ENCODE measurements at regions not wholly inside any gene's neighbourhood (a gene's known extent, or its start where the extent isn't known, plus 50 kb on each side); places are given as distances from the start of the nearest gene placed in this dataset.

DNA sequence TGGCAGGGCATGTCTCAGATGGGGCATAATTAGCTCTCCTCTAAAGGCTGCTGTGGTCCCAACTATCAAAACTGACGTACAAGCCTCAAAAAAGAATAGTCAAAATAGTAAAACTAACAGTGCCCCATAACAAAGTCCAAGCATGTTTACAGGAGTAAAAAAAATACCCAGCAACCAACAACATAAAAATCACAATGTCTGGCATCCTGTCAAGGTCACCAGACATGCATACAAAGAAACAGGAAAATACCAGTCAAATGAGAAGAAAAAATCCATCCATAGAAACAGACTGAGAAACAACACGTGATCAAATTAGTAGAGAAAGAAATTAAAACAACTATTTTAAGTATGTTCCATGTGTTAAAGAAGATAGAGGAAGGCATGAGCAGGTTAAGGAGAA is 131.2 kb upstream of the C14orf180 start:
- TF ChIP-seq, protein P1, sequence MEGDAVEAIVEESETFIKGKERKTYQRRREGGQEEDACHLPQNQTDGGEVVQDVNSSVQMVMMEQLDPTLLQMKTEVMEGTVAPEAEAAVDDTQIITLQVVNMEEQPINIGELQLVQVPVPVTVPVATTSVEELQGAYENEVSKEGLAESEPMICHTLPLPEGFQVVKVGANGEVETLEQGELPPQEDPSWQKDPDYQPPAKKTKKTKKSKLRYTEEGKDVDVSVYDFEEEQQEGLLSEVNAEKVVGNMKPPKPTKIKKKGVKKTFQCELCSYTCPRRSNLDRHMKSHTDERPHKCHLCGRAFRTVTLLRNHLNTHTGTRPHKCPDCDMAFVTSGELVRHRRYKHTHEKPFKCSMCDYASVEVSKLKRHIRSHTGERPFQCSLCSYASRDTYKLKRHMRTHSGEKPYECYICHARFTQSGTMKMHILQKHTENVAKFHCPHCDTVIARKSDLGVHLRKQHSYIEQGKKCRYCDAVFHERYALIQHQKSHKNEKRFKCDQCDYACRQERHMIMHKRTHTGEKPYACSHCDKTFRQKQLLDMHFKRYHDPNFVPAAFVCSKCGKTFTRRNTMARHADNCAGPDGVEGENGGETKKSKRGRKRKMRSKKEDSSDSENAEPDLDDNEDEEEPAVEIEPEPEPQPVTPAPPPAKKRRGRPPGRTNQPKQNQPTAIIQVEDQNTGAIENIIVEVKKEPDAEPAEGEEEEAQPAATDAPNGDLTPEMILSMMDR (IDR thresholded peaks at IDR 0.05; ENCODE audit: unreplicated experiment) = no peak
- peaks cover 7% of the 10 kb centered on the region for H3K4me1 Mint-ChIP-seq (ENCODE audit: low read depth)
- no peak overlapping the region for H3K27ac Mint-ChIP-seq
- H3K36me3 Mint-ChIP-seq (ENCODE audit: insufficient read depth) = no peaks in the 10 kb centered on the region
- peaks cover 23% of the 10 kb centered on the region for H3K27me3 Mint-ChIP-seq
- DNase-seq (ENCODE audit: low spot score, unreplicated experiment) = no peak
- peaks cover 19% of the 10 kb centered on the region for H3K9me3 Mint-ChIP-seq (ENCODE audit: low read depth)
- no peak overlapping the region for H3K4me3 Mint-ChIP-seq (ENCODE audit: low read depth)

DNA sequence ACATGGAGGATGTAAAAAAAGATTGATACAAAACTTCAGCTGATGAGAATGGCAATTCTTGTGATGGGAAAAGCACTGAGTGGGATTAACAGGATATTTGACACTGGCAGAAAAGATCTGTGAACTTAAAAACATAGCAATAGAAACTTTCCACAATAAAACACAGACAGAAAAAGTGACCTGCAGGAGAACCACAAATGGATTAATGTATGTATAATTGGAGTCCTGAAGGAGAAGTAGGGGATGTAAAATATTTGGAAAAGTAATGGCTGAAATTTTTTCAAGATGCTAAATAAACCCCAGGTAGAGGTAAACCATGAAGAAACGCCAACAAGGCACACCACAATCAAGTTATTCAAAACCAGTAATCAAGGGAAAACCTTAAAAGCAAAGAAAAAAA is 130.8 kb upstream of the C14orf180 start:
- Mint-ChIP-seq H3K4me3 (ENCODE audit: low read depth) (no peak overlapping the region), H3K9me3 (ENCODE audit: low read depth) (peaks cover 19% of the 10 kb centered on the region), H3K27ac (no peak overlapping the region), H3K36me3 (ENCODE audit: insufficient read depth) (no peaks in the 10 kb centered on the region), H3K4me1 (ENCODE audit: low read depth) (peaks cover 7% of the 10 kb centered on the region), H3K27me3 (peaks cover 20% of the 10 kb centered on the region)
- TF ChIP-seq, protein P1 (IDR thresholded peaks at IDR 0.05; ENCODE audit: unreplicated experiment) = no peak
- DNase-seq (ENCODE audit: low spot score, unreplicated experiment) = no peak

DNA sequence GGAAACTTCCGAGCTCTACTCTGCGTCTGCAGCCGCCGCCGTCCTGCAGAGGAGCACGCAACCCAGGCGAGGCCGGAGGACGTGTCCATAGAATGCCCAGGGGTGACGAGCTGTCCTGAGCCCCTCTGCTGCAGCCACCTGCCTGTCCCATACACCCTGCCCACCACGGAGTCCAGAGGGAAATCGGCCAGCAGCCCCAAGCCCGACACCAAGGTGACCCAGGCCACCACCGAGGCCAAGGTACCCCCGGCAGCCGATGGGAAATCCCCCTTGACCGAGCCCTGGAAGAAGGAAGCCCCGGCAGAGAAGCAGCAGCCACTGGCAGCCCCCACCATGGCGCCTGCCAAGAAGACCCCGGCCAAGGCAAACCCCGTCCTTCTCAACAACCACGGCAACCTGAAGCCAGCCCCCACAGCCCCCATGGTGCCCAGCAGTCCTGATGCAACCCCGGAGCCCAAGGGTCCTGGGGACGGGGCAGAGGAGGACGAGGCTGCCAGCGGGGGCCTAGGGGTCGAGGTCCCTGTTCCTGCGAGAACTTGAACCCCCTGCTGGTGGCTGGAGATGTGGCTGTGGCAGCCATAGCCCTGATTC is 128.7 kb upstream of the C14orf180 start:
- no peak for DNase-seq (ENCODE audit: low spot score, unreplicated experiment)
- TF ChIP-seq, protein P1 (IDR thresholded peaks at IDR 0.05; ENCODE audit: unreplicated experiment) = no peak
- H3K9me3 Mint-ChIP-seq (ENCODE audit: low read depth) = peaks cover 19% of the 10 kb centered on the region
- H3K36me3 Mint-ChIP-seq (ENCODE audit: insufficient read depth) = no peaks in the 10 kb centered on the region
- H3K4me1 Mint-ChIP-seq (ENCODE audit: low read depth) = peaks cover 7% of the 10 kb centered on the region
- no peak overlapping the region for H3K4me3 Mint-ChIP-seq (ENCODE audit: low read depth)
- H3K27ac Mint-ChIP-seq = no peak overlapping the region
- peaks cover 37% of the 10 kb centered on the region for H3K27me3 Mint-ChIP-seq

DNA sequence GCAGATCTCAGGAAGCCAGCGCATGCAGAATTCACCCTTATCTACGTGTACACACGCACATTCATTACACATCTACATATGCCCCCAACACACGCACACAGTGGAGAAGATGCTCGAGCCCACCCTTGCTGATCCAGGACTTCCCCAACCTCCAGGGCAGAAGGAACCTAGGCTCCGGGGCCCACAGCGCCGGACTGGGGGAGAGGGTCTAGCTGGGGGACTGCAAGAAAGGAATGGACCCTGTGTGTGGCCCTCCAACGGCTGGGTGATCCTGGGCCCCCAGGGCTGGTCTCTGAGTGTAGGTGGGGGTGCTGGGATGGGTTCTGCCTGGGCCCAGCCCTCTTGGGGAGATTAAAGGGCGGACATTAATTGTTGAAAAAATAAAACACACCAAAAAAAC is 128.1 kb upstream of the C14orf180 start:
- TF ChIP-seq, protein P1 (IDR thresholded peaks at IDR 0.05; ENCODE audit: unreplicated experiment) = no peak
- no peak overlapping the region for H3K4me3 Mint-ChIP-seq (ENCODE audit: low read depth)
- H3K4me1 Mint-ChIP-seq (ENCODE audit: low read depth) = peaks cover 2% of the 10 kb centered on the region
- peaks cover 19% of the 10 kb centered on the region for H3K9me3 Mint-ChIP-seq (ENCODE audit: low read depth)
- DNase-seq (ENCODE audit: low spot score, unreplicated experiment) = no peak
- H3K27me3 Mint-ChIP-seq = peaks cover 40% of the 10 kb centered on the region
- no peaks in the 10 kb centered on the region for H3K36me3 Mint-ChIP-seq (ENCODE audit: insufficient read depth)
- no peak overlapping the region for H3K27ac Mint-ChIP-seq

DNA sequence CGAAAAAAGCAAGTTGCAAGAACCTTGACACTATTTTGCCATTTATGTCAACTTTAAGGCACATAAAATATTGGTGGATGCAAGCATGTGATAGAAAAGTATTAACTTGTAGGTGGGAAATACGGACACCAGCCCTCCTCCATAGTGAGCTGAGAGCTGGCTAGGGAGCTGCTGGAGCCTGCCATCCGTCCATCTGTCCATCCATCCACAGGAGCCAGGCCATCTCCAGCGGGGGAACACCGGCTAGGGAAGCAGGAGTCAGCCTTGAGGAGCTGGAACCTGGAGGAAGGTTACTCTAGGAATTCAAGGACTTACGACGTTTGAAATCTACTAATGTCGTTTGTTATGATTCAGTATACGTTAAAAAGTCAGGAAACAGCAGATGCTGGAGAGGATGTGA is 120.7 kb upstream of the C14orf180 start:
- no peak overlapping the region for H3K4me3 Mint-ChIP-seq (ENCODE audit: low read depth)
- TF ChIP-seq, protein P1 (IDR thresholded peaks at IDR 0.05; ENCODE audit: unreplicated experiment) = no peak
- H3K27ac Mint-ChIP-seq = no peak overlapping the region
- DNase-seq (ENCODE audit: low spot score, unreplicated experiment) = no peak
- no peaks in the 10 kb centered on the region for H3K36me3 Mint-ChIP-seq (ENCODE audit: insufficient read depth)
- no peaks in the 10 kb centered on the region for H3K9me3 Mint-ChIP-seq (ENCODE audit: low read depth)
- peaks cover 84% of the 10 kb centered on the region for H3K27me3 Mint-ChIP-seq
- peaks cover 2% of the 10 kb centered on the region for H3K4me1 Mint-ChIP-seq (ENCODE audit: low read depth)
